HG03175 (cell line): ENCODE measurements at regions not wholly inside any gene's neighbourhood (a gene's known extent, or its start where the extent isn't known, plus 50 kb on each side); places are given as distances from the start of the nearest gene placed in this dataset.

Experiments used
- ATAC-seq: cut with Tn5 transposase; IDR thresholded peaks from one replicate; pipeline ENCODE4 v1.9.1; 2021; ENCODE audit warnings: mild to moderate bottlenecking, moderate library complexity; ENCODE audit not compliant: unreplicated experiment

DNA sequence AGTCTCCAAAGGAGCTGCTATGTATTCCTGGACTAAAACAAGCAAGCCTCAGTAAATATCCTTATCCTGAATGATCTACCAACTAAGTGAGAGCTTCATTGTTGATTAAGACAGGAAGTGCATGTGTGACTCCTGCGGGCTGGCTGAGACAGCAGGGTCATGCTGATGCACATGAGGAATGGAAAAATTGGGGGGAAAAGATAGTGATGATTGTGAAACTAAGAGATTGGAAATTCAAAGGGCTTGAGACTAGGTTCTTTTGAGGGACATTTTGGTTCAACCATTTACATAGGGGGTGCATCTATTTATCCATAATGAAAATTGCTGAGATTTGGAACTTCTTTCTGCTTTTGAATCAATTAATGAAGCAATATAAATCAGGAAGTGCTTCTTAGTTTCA is 61.1 kb upstream of the C1QTNF7 start:
- ATAC-seq, result no peak

DNA sequence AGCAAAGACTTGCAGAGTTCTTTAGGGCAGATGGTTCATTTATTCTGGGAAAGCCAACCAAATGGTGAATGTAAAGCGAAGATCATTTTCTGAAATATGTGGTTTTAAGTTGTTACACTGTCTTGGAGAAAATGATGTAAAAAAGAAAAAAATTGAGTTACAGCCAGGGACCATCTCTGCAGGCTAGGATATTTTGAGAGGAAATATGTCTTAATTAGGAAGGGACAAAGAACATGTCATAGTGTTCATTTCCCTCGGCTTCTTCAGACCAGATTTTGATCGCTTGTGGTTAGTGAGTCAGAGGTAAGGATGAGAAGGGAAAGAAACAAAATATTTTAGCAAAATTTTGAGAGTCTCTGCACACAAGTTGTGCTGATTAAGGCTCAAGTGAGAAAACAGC is 59.0 kb upstream of the C1QTNF7 start:
- ATAC-seq, result no peak

DNA sequence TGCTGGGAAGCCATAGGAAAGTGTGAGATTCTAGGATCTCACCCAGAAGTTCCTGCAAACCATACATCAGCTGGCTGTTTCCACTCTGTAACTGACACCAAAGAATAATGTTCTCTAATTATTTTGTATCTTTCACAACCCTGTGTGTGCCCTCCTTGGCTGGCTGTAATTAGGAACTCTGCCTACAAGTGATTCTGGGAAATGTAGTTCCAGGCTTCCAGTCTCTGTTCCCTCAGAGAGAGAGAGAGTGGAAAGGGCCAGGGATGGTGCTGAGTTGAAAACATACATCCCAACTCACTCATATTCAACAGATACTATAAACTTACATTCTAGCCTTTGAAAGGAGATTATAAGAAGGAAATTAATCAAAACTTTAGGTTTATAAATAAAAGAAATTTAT is 57.5 kb upstream of the C1QTNF7 start:
- no peak for ATAC-seq

DNA sequence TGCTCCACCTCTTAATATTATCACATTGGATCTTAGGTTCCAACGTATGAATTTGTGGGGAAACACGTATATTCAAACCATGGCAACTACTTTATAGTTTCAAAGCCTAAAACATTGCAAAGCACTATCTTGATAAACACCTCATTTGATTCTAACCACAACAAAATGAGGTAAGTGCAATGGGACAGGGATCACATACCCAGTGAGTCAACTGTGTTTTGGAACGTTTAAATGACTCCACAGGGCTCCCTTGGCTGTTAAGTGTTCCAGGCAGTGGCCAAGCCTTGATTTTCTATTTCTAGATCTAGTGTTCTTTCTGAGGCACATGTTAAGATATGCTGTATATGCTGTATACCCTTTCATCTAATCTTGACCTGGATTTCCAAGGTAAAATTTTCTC is 54.5 kb upstream of the C1QTNF7 start:
- no peak for ATAC-seq

DNA sequence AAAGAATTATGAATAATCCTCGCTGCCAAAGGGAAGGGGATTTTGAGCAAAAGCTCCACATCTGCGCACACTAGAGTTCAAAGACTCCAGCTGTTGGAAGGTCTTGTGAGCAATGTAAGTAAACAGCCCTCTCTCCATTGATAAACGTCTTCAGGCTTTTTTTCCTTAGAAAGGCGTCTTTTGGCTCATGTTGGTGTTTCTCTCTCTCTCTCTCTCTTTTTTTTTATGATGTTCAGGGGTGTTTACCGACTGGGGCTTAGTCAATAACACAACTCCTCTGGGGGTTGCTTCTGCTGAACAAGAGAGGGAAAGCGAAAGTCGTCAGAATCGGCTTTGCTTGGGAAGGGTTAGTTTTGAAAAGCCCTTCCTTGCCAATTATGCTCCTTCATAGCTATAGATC is 53.2 kb upstream of the C1QTNF7 start:
- no peak for ATAC-seq

DNA sequence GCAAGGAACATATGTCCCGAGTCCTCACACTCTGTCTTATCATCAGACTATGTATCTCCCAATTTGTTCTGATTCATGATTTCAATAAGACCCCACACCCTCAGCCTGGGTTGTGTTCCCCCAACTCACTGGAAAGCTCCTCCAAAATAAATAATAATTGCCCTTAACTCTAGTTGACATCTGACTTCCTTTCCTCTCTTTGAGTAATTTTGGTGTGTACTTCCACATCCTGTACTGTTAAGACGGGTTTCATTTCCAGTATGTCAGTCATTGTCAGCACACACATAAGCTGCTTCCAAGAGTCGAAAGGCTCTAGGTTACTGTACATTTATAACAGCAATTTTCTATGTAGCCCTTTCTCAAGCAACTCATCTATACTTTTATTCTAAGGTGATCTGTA is 52.2 kb upstream of the C1QTNF7 start:
- no peak for ATAC-seq

DNA sequence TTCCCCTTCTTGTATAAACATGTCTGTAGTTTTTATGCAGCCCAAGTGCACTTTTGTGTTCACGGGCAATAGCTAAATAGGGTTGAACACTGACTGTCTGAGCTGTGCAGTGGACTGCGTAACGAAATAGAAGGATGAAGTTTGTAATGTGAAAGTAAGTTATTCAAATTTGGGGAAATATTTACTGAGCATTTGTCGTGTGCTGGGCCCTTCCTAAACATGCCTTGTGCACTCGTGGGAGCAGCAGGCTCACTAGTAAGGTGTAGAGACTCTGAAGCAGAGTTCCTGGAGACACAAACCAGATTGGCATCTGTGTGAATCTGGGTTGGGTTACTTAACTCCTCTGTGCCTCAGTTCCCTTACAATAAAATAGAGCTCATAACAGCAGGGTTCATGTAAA is 51.7 kb upstream of the C1QTNF7 start:
- ATAC-seq, result no peak

DNA sequence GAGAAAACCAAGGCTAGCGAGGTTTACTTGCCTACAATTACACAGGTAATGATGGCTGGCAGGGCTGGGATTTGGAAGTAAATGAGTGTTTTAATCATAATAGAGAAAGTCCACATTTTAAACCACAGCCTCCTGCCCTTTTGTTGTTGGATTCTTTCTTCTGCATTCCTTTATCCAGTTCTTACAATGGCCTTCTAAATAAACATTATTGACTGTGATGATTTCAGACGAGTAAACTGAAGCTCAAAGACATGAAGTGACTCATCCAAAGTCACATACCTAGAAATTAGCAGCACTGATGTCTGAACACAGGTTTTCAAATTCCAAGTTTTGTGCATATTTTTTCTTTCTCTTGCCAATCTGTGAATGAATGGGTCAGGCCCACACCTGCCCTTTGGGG is 51.2 kb upstream of the C1QTNF7 start:
- no peak for ATAC-seq
